ENCODE measurements at regions not wholly inside any gene's neighbourhood (a gene's known extent, or its start where the extent isn't known, plus 50 kb on each side); places are given as distances from the start of the nearest gene placed in this dataset.
"Not testable (repeated sequence)": the region's sequence is repeated elsewhere in the genome, so short reads cannot be mapped to it uniquely, and the experiment has no call there.

DNA sequence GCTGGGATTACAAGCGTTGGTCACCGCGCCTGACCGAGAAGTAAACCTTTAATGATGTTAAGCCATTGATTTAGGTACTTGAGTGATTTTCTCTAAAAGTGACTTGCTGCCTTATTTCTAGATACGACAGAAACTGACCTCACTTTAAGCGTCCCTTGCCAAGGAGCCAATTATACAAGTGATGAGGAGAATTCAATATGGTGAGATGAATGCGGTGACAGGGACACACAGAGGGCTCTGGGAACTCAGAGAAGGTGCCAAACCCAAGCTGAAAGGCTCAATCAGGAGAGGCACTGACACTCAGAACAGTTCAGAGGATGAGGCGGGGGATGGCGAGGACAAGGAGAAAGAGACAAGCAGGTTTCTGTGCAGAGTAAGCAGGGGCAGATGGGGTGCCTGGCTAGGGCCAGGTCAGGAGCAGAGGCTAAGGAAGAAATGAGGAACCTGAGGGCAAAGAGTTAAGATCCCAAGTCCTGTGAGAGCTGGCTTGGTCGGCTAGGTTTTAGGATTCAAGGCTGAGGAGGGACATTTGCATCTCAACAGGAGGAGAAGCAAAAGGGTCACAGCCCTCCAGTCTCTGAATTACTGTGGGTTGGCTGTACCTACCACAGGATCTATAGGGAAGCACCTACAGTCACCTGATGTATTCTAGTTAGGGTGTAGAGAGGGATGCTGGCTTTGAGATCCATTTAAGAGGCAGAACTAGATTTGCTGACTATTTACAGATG is 83.2 kb upstream of the USP24 start:
- WGBS = 88% methylated on average over 10 of the region's 10 CpGs
- H3K4me3 ChIP-seq = no peak overlapping the region
- no peaks in the 10 kb centered on the region for H3K4me1 ChIP-seq (replicated peaks)
- no peaks in the 10 kb centered on the region for H3K27me3 ChIP-seq (replicated peaks; ENCODE audit: insufficient read depth)
- DNase-seq (ENCODE audit: low spot score) = no peak
- H3K36me3 ChIP-seq = no peaks in the 10 kb centered on the region
- no peak overlapping the region for H3K27ac ChIP-seq
- no peaks in the 10 kb centered on the region for H3K9me3 ChIP-seq
- TF ChIP-seq POLR2AphosphoS5 (IDR thresholded peaks at IDR 0.05) = no peak
- no peak for TF ChIP-seq POLR2A (IDR thresholded peaks at IDR 0.05)
- TF ChIP-seq, protein P1, sequence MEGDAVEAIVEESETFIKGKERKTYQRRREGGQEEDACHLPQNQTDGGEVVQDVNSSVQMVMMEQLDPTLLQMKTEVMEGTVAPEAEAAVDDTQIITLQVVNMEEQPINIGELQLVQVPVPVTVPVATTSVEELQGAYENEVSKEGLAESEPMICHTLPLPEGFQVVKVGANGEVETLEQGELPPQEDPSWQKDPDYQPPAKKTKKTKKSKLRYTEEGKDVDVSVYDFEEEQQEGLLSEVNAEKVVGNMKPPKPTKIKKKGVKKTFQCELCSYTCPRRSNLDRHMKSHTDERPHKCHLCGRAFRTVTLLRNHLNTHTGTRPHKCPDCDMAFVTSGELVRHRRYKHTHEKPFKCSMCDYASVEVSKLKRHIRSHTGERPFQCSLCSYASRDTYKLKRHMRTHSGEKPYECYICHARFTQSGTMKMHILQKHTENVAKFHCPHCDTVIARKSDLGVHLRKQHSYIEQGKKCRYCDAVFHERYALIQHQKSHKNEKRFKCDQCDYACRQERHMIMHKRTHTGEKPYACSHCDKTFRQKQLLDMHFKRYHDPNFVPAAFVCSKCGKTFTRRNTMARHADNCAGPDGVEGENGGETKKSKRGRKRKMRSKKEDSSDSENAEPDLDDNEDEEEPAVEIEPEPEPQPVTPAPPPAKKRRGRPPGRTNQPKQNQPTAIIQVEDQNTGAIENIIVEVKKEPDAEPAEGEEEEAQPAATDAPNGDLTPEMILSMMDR (IDR thresholded peaks at IDR 0.05) = no peak
- intact Hi-C loops (cut with DNase I) = no loop called here

DNA sequence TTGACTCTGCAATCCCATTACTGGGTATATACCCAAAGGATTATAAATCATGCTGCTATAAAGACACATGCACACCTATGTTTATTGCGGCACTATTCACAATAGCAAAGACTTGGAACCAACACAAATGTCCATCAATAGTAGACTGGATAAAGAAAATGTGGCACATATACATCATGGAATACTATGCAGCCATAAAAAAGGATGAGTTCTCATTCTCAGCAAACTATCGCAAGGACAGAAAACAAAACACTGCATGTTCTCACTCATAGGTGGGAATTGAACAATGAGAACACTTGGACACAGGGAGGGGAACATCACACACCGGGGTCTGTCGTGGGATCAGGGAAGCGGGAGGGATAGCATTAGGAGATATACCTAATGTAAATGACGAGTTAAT is 81.1 kb upstream of the USP24 start:
- H3K4me1 ChIP-seq (replicated peaks); H3K36me3 ChIP-seq; H3K27ac ChIP-seq; DNase-seq (ENCODE audit: low spot score); H3K9me3 ChIP-seq; H3K4me3 ChIP-seq; H3K27me3 ChIP-seq (replicated peaks; ENCODE audit: insufficient read depth); intact Hi-C loops (cut with DNase I): not testable (repeated sequence)
- WGBS = 91% methylated on average over 6 of the region's 6 CpGs

DNA sequence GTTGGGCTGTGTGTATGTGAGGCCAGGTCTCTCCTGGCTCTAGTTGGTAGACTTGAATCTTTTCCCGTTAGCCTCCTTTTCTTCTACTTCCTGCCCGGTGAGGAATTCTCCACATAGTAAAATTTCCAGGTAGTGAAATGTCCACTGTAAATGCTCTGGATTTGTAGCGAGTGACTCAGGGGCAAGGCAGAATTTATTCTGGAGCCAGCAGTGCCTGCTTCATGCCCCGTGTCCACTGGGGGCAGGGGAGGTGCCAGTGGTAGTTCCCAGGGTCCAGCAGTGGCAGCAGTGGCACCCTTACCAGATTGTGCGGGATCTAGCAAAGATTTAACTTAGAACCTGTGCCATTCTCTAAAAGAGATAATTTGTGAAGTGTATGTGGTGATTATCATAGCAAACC is 74.5 kb upstream of the USP24 start:
- Histone ChIP-seq H3K27me3 (replicated peaks; ENCODE audit: insufficient read depth) (no peaks in the 10 kb centered on the region), H3K27ac (no peak overlapping the region), H3K36me3 (no peaks in the 10 kb centered on the region), H3K4me1 (replicated peaks) (no peaks in the 10 kb centered on the region), H3K9me3 (no peaks in the 10 kb centered on the region), H3K4me3 (no peak overlapping the region)
- DNase-seq (ENCODE audit: low spot score) = no peak
- 86% methylated on average over 5 of the region's 5 CpGs for WGBS
- intact Hi-C loops (cut with DNase I) = loop anchor here (5.0 to 10.0 kb wide), 3 partner anchors 385 to 1535 kb away; no protein-coding TSS in a partner anchor
- TF ChIP-seq POLR2AphosphoS5 (IDR thresholded peaks at IDR 0.05) (no peak), POLR2A (IDR thresholded peaks at IDR 0.05) (no peak)
- TF ChIP-seq, protein P1 (IDR thresholded peaks at IDR 0.05) = no peak

DNA sequence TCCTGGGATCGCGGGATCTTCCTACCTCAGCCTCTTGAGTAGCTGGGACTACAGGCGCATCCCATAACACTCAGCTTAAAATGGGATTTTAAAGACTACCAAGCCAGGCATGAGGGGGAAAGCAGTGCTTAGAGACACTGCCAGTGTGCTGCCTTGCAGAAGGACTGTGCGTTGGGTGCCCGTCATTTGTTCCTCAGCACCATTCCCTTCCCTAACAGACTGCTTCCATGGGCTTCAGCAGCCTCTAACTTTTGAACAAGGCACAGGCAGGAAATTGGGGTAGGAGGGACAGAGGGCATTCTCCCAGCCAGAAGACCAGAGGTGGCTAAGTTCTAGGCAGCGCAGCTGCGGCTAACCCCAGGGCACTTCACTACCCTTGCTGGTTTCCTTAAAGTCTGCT is 73.9 kb upstream of the USP24 start:
- Histone ChIP-seq H3K27ac (no peak overlapping the region), H3K4me3 (no peak overlapping the region), H3K27me3 (replicated peaks; ENCODE audit: insufficient read depth) (no peaks in the 10 kb centered on the region), H3K36me3 (no peaks in the 10 kb centered on the region), H3K4me1 (replicated peaks) (no peaks in the 10 kb centered on the region), H3K9me3 (no peaks in the 10 kb centered on the region)
- 91% methylated on average over 7 of the region's 7 CpGs for WGBS
- no peak for DNase-seq (ENCODE audit: low spot score)
- TF ChIP-seq, protein P1 (IDR thresholded peaks at IDR 0.05) = no peak
- TF ChIP-seq POLR2AphosphoS5 (IDR thresholded peaks at IDR 0.05) (no peak), POLR2A (IDR thresholded peaks at IDR 0.05) (no peak)
- intact Hi-C loops (cut with DNase I) = loop anchor here (5.0 to 10.0 kb wide), 3 partner anchors 386 to 1536 kb away; no protein-coding TSS in a partner anchor

DNA sequence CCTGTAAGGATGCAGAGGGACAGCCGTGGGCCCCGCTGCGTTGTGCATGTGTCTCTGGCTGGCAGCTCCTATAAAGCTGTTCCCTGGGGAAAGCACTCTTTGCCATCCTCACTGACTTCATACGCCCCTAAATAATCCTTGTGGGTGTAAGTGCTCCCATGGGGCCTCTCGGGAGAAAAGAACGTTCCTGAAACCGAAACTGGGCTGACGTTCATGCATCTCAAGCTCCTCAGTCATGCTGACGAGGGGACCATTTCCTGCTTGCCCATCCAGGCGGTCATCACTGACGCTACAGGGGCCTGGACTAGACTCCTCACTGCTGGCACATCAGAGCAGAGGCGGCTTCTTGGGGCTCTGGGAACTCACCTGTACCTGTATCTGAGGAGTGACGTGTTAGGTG is 73.1 kb upstream of the USP24 start:
- H3K27me3 ChIP-seq (replicated peaks; ENCODE audit: insufficient read depth) = no peaks in the 10 kb centered on the region
- H3K27ac ChIP-seq = no peak overlapping the region
- 89% methylated on average over 13 of the region's 13 CpGs for WGBS
- DNase-seq (ENCODE audit: low spot score) = no peak
- H3K4me1 ChIP-seq (replicated peaks) = no peaks in the 10 kb centered on the region
- no peaks in the 10 kb centered on the region for H3K9me3 ChIP-seq
- H3K36me3 ChIP-seq = no peaks in the 10 kb centered on the region
- intact Hi-C loops (cut with DNase I) = loop anchor here (5.0 to 10.0 kb wide), 3 partner anchors 387 to 1537 kb away; no protein-coding TSS in a partner anchor
- TF ChIP-seq, protein P1 (IDR thresholded peaks at IDR 0.05) = no peak
- TF ChIP-seq POLR2AphosphoS5 (IDR thresholded peaks at IDR 0.05) (no peak), POLR2A (IDR thresholded peaks at IDR 0.05) (no peak)
- H3K4me3 ChIP-seq = no peak overlapping the region

Measured in prostate gland (tissue), 2 donors.